HG02588 (cell line): ENCODE measurements at regions not wholly inside any gene's neighbourhood (a gene's known extent, or its start where the extent isn't known, plus 50 kb on each side); places are given as distances from the start of the nearest gene placed in this dataset.

Experiments used
- ATAC-seq: cut with Tn5 transposase; IDR thresholded peaks from one replicate; pipeline ENCODE4 v1.9.1; 2021; ENCODE audit warnings: mild to moderate bottlenecking, moderate library complexity; ENCODE audit not compliant: unreplicated experiment

DNA sequence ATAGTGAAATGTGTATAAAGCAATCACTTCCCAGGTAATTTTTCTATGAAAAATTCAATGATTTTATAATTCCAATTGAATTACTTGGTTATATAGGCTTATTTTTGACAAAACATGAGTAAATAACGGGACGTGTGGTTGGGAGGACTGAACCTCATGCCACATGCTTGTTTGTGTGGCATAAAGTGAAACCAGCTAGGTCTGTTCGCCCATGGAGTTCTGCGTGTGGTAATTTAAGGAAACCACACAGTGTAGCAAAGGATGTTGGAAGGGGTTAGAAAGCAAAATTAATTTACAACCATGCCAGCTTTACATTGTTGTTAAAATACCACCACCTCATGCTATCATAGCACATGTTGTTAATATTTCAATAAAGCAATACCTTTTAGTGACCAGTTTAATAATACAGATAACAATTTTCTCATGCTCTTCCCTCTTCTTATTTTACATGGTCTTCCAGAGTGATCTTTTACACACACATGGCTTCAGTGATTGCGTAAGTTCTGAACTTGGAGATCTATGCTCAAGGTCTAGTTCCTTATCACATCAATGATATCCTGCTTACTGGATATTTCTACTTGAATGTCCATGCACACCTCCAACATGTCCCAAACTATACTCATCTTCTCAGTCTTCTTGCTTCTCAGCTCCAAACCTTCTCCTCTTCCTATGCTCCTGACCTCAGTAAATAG lies 156.4 kb upstream of the ITGA4 start:
- no peak for ATAC-seq

DNA sequence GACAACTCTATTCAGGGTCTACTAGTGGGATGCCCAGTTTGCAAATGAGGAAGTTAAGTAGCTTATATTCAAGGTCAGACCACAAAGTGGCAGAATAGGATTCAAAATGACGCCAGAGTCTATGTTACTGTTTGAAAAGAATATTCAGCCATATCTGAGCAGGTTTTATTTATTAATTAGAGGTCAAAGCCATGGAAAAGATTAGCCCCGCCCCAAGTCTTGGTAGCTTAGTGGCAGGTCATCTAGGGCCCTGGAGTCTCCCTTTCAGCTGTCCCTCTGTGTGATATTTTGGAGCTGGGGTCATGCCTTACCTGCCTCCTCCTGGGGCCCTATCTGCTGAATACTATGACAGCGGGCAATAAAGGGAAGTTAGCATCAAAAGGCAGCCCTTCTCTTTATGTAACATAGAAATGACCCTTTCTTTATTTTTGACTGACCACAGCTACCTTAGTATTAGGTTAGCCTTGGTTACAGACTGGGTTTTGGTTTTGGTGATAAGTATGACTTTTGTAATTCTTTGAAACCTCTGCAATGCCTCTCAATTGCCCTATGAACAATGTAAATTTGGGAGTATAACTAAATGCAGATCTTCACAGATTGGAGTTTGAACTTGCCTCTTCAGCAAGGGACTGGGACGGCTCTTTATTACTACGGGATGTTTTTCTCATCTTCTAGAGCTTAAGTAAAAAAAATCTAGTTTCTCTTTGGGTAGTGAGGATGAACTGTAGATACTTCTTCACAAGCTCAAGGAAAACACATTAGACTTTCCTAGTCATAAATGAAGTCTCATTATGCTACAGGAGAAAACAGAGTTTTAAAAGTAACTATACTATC lies 153.0 kb upstream of the ITGA4 start:
- ATAC-seq = peak; percentile 30

DNA sequence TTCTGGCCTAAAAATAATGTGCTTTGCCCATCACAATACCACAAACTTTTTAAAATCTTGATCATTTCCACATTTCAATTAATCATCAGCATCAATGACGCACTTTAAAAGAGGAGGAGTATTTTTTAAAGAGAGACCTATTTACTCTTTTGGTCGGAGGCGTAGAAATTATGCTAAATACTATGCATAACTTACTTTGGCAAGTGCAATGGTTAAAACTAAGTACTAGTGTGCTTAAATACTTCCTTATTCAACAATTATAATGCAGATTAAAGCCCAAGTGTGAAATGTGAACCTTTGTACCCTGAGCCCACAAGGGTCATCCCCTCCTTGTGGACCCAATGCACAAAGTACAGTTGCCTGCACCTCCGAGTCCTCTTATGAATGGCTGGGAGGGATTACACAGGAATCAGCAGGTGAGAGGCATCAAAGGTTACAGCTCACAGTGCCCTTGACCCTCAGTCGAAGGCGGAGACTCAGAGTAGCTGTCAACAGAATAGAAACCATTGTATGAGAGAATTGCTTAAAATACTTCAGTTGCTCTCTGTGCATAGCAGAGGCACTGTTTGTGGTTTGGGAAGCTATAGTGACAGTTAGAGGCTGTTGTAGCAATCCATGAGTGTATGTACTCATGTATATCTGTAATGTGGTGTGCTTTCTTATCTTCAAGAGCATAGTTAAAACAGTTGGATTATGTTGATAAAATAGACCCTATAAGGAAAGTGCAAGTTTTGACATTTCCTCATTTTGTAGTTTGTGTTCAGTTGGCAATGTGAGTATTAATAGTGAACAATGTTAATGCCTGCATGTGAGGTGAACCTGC lies 151.7 kb upstream of the ITGA4 start:
- peak; percentile 90 for ATAC-seq

DNA sequence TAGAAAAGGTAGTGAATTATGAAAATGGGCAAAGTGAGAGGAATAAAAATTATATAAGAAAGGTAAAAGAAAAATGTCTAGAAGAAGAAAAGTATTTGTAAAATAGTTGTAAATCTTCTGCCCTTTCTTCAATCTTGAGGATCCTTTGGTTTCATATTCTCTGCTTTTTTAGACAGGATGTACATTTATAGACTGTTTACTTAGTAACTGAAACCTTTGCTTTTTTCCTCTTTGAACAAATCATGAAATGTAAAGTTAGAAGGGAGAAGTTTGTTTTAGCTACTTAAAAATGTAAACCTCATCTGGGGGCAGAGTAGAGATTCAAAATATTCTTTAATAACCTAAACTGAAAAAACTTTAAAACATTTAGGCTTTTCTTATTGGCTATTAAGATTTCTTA lies 150.4 kb upstream of the ITGA4 start:
- peak; percentile 24 for ATAC-seq

DNA sequence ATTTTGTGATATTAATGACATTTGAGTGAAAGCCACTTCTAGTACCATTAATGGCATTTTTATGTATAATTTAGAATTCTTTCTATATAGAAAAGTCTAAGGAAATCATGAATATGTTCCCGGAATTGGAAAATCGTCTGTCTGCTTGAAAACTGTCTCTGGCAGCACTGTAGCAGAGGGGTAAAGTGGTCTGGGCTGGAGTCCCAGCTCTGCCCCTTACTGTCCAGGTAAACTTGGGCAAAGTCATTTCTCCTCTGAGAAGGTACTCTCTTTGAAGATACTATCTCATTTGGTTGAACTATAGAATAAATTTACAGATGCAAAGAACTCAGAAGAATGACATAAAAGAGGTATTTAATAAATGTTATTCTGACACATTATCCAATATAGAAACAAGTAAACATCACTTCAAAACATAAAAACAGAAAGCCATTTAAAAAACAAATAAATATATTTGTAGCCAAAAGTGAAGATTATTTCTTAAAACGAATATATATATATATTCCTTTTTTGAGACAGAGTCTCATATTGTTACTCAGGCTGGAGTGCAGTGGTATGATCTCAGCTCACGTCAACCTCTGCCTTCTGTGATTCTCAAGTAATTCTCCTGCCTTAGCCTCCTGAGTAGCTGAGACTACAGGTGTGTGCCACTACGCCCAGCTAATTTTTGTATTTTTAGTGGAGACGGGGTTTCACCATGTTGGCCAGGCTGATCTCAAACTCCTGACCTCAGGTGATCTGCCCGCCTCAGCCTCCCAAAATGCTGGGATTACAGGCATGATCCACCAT lies 149.8 kb upstream of the ITGA4 start:
- ATAC-seq = no peak

DNA sequence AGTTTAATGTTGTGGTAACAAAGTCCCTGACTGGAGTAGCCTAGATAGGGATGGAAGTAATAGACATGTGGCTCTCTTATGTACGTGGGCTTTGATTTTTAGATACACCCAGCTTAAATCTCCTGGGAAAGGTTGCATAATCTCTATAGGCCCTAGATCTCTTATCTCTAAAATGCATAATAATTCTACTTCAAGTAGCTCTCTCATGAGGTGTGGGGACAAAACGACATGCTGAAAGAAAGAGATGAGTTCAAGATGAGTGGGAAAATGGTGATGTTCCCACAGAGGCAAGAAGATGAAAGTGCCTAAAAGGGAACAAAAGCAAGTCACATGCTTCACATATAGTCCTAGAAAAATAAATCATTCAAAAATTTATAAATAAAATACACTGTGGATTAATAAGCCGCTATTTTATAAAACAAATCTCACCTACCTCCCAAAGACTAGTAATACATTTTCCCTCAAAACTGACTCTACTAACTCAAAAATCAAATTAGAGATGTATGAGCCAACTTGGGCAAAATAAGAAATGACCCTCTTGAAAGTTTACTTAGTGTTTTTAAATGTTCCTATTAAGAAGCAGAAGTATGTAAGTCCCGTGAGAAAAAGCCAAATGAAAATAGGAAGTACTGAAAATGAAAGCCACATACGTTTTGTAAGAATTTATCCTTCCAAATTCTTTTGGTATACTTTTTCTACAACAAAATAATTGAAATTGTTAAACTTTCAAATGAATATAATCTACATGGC lies 148.2 kb upstream of the ITGA4 start:
- no peak for ATAC-seq

DNA sequence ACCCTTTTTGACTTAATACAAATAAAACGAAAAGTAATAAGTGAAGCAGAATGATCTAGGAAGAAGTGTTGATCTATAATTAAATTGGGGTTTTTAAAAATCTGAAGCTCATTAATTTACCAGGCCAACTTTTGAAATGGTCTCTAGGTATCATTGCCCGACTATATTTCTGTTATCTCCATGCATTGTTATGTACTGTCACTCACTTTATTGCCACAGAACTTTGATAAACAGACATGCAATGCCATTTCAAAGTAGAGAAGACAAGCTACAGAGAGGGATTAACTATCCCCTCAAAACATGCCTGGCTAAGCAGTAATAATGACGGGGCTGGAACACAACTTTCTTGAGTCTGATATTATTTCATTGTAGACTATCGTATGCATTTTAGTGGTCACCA lies 147.6 kb upstream of the ITGA4 start:
- ATAC-seq = no peak

GRCh38 chr2:181310967-181311366 lies 146.2 kb upstream of the ITGA4 start:
- ATAC-seq = no peak

GRCh38 chr2:181311837-181312236 lies 145.3 kb upstream of the ITGA4 start:
- ATAC-seq = no peak

DNA sequence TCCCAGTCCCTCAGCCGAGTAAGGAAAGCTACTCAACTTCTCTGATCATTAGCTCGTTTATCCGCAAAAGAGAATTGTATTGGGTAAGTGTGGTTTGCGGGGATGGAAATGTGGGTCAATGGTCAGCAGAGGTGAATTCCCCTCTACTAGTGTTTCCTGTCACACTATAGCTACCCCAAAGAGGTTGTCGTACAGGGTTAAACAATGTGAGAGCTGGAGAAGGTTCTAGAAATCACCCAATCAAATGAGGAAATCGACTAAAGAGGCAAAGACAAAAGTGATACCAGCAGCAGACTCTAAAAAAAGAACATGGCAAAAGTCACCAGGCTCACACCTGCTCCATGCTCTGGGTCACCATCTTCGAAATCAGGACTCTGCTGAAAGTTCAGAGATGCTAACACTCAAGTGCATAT lies 144.7 kb upstream of the ITGA4 start:
- peak; percentile 89 for ATAC-seq

GRCh38 chr2:181313845-181314244 lies 143.3 kb upstream of the ITGA4 start:
- ATAC-seq = no peak

- no peak for ATAC-seq
These were observed 142.6 kb upstream of the ITGA4 start for GRCh38 chr2:181314551-181314950.

DNA sequence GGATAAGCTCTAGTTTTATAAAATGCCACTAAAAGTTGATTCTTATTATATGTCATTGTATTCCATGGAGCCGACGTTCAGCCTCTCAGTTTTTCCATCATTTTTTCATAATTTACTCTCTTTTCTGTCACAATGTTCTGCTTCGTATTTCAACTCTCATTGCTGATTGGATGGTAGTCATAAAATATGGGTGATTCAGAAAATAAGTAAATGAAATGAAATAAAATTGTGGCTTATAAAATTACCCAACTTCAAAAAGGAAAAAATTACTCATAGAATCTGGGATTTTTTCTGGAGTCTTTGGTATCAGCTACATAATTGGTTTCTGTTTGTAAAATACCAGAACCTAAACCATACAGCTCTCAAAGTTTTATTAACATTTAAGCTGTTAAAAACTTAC lies 139.7 kb upstream of the ITGA4 start:
- ATAC-seq = no peak

GRCh38 chr2:181318504-181319280 lies 138.5 kb upstream of the ITGA4 start:
- no peak for ATAC-seq

GRCh38 chr2:181319286-181319685 lies 137.9 kb upstream of the ITGA4 start:
- no peak for ATAC-seq

DNA sequence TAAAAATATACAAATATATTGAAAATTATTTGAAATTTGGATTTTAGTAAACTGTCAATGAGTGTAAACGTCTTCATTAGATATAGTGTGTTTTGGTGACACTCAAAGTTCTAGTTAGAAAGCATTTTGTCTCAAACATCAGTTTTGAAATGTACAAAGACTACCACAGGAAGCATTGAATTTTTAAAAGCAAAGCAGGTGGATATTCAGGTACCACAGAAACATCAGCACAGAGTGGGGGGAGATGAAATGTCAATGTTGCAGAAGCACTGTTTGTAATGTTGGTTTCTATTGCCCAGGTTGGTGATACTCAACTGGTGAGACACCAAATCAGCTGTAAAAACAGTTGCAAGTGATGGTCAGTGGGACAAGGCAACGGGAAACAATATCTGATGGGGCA lies 136.5 kb upstream of the ITGA4 start:
- no peak for ATAC-seq

GRCh38 chr2:181324912-181325311 lies 132.3 kb upstream of the ITGA4 start:
- no peak for ATAC-seq

DNA sequence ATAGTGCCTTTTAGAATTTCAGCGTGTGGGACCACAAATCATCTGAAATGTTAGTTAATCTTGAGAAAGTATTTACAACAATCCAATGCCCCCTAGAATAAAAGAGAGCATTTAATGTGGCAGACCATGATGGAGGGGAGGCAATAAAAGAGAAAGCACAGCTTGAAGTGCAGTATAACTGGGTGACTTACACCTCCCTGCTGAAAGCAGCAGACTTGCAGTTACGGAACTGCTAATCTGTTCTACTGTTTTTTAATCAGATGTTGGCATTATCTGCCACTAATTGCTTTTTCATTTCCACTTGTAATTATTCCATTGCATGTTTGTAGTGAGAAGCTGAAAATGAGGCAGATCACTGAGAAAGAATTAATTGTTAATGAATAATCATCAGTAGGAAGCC lies 130.5 kb upstream of the ITGA4 start:
- no peak for ATAC-seq

DNA sequence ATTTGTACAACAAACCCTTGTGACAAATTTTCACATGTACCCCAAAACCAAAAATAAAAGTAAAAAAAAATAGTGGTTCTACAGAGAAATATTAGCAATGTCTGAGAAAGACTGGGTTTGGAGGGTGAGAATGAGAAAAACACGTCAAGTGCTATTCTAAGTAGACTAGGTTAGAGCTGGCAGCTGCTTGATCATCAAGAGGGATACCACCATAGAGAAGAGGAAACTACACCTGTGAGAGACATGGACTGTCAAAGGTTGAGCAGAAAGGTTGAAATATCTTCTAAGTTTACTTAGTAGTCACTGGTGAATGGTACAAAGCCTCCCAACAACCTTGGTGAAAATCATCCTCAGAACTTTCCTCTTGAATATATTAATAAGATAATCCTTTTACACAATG lies 126.9 kb upstream of the ITGA4 start:
- no peak for ATAC-seq
